Skeletal muscle satellite cell (primary cell): ENCODE measurements at regions not wholly inside any gene's neighbourhood (a gene's known extent, or its start where the extent isn't known, plus 50 kb on each side); places are given as distances from the start of the nearest gene placed in this dataset.

Experiments used
- H3K27me3 ChIP-seq: 2 replicates; pipeline ENCODE4 v1.7.0; 2013; ENCODE audit warnings: low read length; ENCODE audit not compliant: control insufficient read depth, insufficient read depth
- H3K36me3 ChIP-seq: 2 replicates; pipeline ENCODE4 v1.7.0; 2013; ENCODE audit warnings: mild to moderate bottlenecking, control low read depth, low read length; ENCODE audit not compliant: insufficient read depth
- H3K4me1 ChIP-seq: 2 replicates; pipeline ENCODE4 v1.7.0; 2013; ENCODE audit warnings: low read length; ENCODE audit not compliant: control insufficient read depth, insufficient read depth
- H3K4me2 ChIP-seq: 2 replicates; pipeline ENCODE4 v1.7.0; 2013; ENCODE audit warnings: mild to moderate bottlenecking, low read length
- H3K4me3 ChIP-seq: 2 replicates; pipeline ENCODE4 v1.7.0; 2013; ENCODE audit warnings: low read length
- H3K9ac ChIP-seq: 2 replicates; pipeline ENCODE4 v1.7.0; 2013; ENCODE audit warnings: mild to moderate bottlenecking, low read depth, low read length, moderate library complexity
- H3K9me3 ChIP-seq: replicated peaks from 2 replicates; pipeline ENCODE4 v1.7.0; 2013; ENCODE audit warnings: mild to moderate bottlenecking, control low read depth, low read length

GRCh38 chr1:234942879-234943506, 185.6 kb downstream of the TOMM20 start:
- no peak overlapping the region for H3K4me3 ChIP-seq
- H3K9me3 ChIP-seq: no peaks in the 10 kb centered on the region
- no peaks in the 10 kb centered on the region for H3K27me3 ChIP-seq
- H3K36me3 ChIP-seq: no peaks in the 10 kb centered on the region
- H3K9ac ChIP-seq: no peak overlapping the region
- no peaks in the 10 kb centered on the region for H3K4me1 ChIP-seq
- H3K4me2 ChIP-seq: no peak overlapping the region

- Histone ChIP-seq H3K4me2 (no peak overlapping the region), H3K36me3 (no peaks in the 10 kb centered on the region), H3K27me3 (no peaks in the 10 kb centered on the region), H3K9ac (no peak overlapping the region), H3K9me3 (no peaks in the 10 kb centered on the region), H3K4me1 (no peaks in the 10 kb centered on the region), H3K4me3 (no peak overlapping the region)
Measured at GRCh38 chr1:234942012-234942332, 186.7 kb downstream of the TOMM20 start.

- Histone ChIP-seq H3K9me3 (no peaks in the 10 kb centered on the region), H3K4me3 (no peak overlapping the region), H3K4me1 (no peaks in the 10 kb centered on the region), H3K27me3 (no peaks in the 10 kb centered on the region), H3K4me2 (no peak overlapping the region), H3K36me3 (no peaks in the 10 kb centered on the region), H3K9ac (no peak overlapping the region)
Measured at GRCh38 chr1:234941321-234942011, 187.2 kb downstream of the TOMM20 start.

- H3K27me3 ChIP-seq: no peaks in the 10 kb centered on the region
- H3K4me1 ChIP-seq: no peaks in the 10 kb centered on the region
- H3K9me3 ChIP-seq: no peaks in the 10 kb centered on the region
- H3K4me3 ChIP-seq: no peak overlapping the region
- no peak overlapping the region for H3K4me2 ChIP-seq
- H3K9ac ChIP-seq: no peak overlapping the region
- no peaks in the 10 kb centered on the region for H3K36me3 ChIP-seq
Measured at GRCh38 chr1:234940841-234941240, 187.8 kb downstream of the TOMM20 start.

- no peak overlapping the region for H3K4me2 ChIP-seq
- H3K36me3 ChIP-seq: no peaks in the 10 kb centered on the region
- H3K4me3 ChIP-seq: no peak overlapping the region
- no peak overlapping the region for H3K9ac ChIP-seq
- no peaks in the 10 kb centered on the region for H3K27me3 ChIP-seq
- H3K4me1 ChIP-seq: peaks cover 4% of the 10 kb centered on the region
- H3K9me3 ChIP-seq: no peaks in the 10 kb centered on the region
Measured at GRCh38 chr1:234938924-234939323, 189.7 kb downstream of the TOMM20 start.

GRCh38 chr1:234938135-234938534, 190.5 kb downstream of the TOMM20 start:
- H3K4me2 ChIP-seq: no peak overlapping the region

GRCh38 chr1:234936612-234937389, 191.8 kb downstream of the TOMM20 start:
- Histone ChIP-seq H3K36me3 (no peaks in the 10 kb centered on the region), H3K27me3 (no peaks in the 10 kb centered on the region), H3K9ac (no peak overlapping the region), H3K4me2 (no peak overlapping the region), H3K4me3 (no peak overlapping the region), H3K4me1 (peaks cover 18% of the 10 kb centered on the region), H3K9me3 (no peaks in the 10 kb centered on the region)

More at GRCh38 chr1:234938135-234938534, 190.5 kb downstream of the TOMM20 start:
- no peaks in the 10 kb centered on the region for H3K9me3 ChIP-seq
- H3K36me3 ChIP-seq: no peaks in the 10 kb centered on the region
- peaks cover 12% of the 10 kb centered on the region for H3K4me1 ChIP-seq
- no peak overlapping the region for H3K9ac ChIP-seq
- no peak overlapping the region for H3K4me3 ChIP-seq
- no peaks in the 10 kb centered on the region for H3K27me3 ChIP-seq

- Histone ChIP-seq H3K36me3 (no peaks in the 10 kb centered on the region), H3K9me3 (no peaks in the 10 kb centered on the region), H3K9ac (no peak overlapping the region), H3K4me3 (no peak overlapping the region), H3K4me1 (peaks cover 18% of the 10 kb centered on the region), H3K4me2 (no peak overlapping the region), H3K27me3 (no peaks in the 10 kb centered on the region)
Measured at GRCh38 chr1:234934611-234935033, 194.0 kb downstream of the TOMM20 start.

- H3K4me2 ChIP-seq: peak overlapping the region; percentile 42
- no peaks in the 10 kb centered on the region for H3K9me3 ChIP-seq
- H3K4me1 ChIP-seq: peaks cover 18% of the 10 kb centered on the region
- no peak overlapping the region for H3K4me3 ChIP-seq
- no peaks in the 10 kb centered on the region for H3K36me3 ChIP-seq
- H3K27me3 ChIP-seq: no peaks in the 10 kb centered on the region
- no peak overlapping the region for H3K9ac ChIP-seq
Measured at GRCh38 chr1:234933475-234933874, 195.2 kb downstream of the TOMM20 start.

- H3K27me3 ChIP-seq: no peaks in the 10 kb centered on the region
- peak overlapping the region; percentile 42 for H3K4me2 ChIP-seq
- peaks cover 18% of the 10 kb centered on the region for H3K4me1 ChIP-seq
- no peaks in the 10 kb centered on the region for H3K36me3 ChIP-seq
- H3K4me3 ChIP-seq: no peak overlapping the region
- no peaks in the 10 kb centered on the region for H3K9me3 ChIP-seq
- H3K9ac ChIP-seq: no peak overlapping the region
Measured at GRCh38 chr1:234932511-234933430, 195.9 kb downstream of the TOMM20 start.

- no peak overlapping the region for H3K4me3 ChIP-seq
- H3K4me1 ChIP-seq: peaks cover 19% of the 10 kb centered on the region
- no peaks in the 10 kb centered on the region for H3K9me3 ChIP-seq
- no peak overlapping the region for H3K4me2 ChIP-seq
- no peaks in the 10 kb centered on the region for H3K36me3 ChIP-seq
- no peaks in the 10 kb centered on the region for H3K27me3 ChIP-seq
- H3K9ac ChIP-seq: no peak overlapping the region
Measured at GRCh38 chr1:234932106-234932505, 196.5 kb downstream of the TOMM20 start.
